ENCODE measurements at regions not wholly inside any gene's neighbourhood (a gene's known extent, or its start where the extent isn't known, plus 50 kb on each side); places are given as distances from the start of the nearest gene placed in this dataset.
"Not testable (repeated sequence)": the region's sequence is repeated elsewhere in the genome, so short reads cannot be mapped to it uniquely, and the experiment has no call there.

DNA sequence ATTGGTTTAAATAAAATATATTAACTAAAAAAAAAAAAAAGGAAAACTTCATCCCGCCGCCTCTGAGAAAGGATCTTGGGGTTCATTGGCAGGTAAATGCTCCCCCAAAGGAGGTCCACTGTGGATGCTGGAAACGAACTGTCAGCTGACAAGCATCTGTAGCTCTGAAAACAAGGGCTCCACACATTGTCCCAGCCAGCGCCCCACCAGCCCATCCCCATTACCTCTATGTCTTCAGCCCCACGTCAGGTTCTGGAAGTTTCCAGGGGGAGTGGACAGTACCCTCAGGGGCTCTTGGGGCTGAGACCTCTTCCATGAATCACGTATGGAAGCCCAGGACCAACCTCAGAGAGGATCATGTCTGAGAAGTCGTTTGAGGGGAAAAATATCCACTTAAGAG is 66.4 kb upstream of the WNT7B start:
- Histone ChIP-seq H3K27ac (ENCODE audit: low read length) (no peak overlapping the region), H3K4me1 (ENCODE audit: control insufficient read depth, low read depth, low read length) (peaks cover 10% of the 10 kb centered on the region)

DNA sequence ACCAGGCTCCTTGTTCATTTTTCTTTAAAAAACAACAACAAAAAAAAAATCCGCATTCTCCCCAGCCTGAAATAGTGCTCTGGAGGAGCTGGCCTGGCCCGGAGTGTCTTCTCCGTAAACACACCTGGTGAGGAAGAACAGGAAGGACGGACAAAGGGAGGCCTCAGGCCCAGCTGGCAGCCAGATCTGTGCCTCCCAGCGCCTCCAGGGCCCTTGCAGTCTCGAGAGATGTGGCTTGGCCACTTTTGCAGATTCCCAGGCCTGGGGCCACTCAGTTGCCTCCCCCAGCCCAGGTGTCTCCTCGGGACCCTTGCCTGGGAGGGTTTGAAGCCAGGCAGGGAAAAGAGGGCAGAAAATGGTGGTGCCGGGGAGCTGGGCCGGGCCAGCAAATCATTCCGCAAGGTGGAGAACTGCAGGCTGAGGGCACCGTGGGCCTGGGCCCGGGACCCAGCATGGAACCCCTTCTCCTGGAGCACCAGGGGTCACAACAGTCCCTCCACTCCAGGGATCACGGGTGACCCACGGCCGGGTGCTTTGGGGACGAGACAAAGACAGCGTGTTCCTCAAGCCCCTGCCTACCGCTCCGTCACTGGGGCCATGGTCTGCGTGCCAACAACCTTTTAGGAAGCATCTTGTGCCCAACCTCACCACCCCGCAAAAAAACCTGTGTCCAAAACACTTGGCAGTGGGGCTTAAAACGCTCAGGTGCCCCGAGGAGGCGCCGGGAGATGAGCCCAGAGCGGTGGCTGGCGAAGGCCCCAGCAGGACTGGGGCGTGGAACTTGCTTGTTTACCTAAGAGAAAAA is 67.1 kb upstream of the WNT7B start:
- H3K4me3 ChIP-seq (ENCODE audit: low read length): peak overlapping the region; percentile 56
- H3K9me3 ChIP-seq (ENCODE audit: control insufficient read depth, low read depth, low read length): no peaks in the 10 kb centered on the region
- H3K9ac ChIP-seq (ENCODE audit: low read length): no peak overlapping the region
- H3K27ac ChIP-seq (ENCODE audit: low read length): no peak overlapping the region
- H3K36me3 ChIP-seq (ENCODE audit: control insufficient read depth, low read depth, low read length): no peaks in the 10 kb centered on the region
- H3K27me3 ChIP-seq (ENCODE audit: control insufficient read depth, insufficient read depth, low read length): peaks cover 41% of the 10 kb centered on the region
- peaks cover 10% of the 10 kb centered on the region for H3K4me1 ChIP-seq (ENCODE audit: control insufficient read depth, low read depth, low read length)

More for the DNA sequence above, 66.4 kb upstream of the WNT7B start:
- Histone ChIP-seq H3K27me3 (ENCODE audit: control insufficient read depth, insufficient read depth, low read length) (peaks cover 41% of the 10 kb centered on the region), H3K9me3 (ENCODE audit: control insufficient read depth, low read depth, low read length) (no peaks in the 10 kb centered on the region), H3K36me3 (ENCODE audit: control insufficient read depth, low read depth, low read length) (no peaks in the 10 kb centered on the region), H3K9ac (ENCODE audit: low read length) (no peak overlapping the region), H3K4me3 (ENCODE audit: low read length) (no peak overlapping the region)

DNA sequence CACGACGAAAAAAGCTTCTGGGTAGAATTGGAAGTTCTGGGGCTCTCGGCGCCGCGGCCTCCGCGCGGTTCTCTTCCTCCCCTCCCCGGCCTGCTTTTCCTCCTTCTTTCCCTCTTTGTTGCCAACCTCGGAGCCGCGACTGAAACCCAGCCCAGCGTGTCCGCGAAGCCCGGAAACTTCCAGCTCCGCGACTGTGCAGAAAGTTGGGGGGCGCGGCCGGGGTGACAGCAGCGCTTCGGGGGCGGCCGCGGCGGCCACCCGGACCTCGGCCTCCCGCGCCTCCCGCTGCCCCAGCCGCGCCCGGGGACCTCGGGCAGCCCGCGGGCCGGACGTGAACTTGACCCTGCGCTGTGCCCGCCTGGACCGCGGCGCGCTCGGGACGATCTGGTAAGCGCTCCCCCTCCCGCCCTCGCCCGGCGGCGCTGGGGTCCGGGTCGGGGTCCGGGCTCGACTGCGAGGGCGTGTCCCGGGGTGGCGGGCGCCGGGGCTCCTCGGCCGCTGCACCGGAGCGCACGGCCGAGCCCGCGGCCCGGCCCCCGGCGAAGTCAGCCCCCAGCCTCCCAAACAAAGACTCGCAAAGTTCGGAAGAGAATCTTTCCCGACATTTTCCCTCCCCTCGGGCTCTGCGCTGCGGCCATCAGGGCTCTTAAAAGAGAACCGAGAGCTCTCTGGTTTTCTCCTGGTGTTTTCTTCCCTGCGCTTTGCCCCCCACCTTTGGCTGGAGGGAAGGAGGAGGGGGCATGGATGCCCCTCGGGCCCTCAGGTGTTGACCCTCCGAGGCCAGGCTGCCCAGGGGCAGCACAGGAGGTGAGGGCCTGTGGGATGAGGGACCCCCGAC is 67.9 kb upstream of the WNT7B start:
- Histone ChIP-seq H3K9me3 (ENCODE audit: control insufficient read depth, low read depth, low read length) (no peaks in the 10 kb centered on the region), H3K4me1 (ENCODE audit: control insufficient read depth, low read depth, low read length) (peaks cover 10% of the 10 kb centered on the region), H3K27me3 (ENCODE audit: control insufficient read depth, insufficient read depth, low read length) (peaks cover 41% of the 10 kb centered on the region), H3K4me3 (ENCODE audit: low read length) (peak overlapping the region; percentile 56), H3K36me3 (ENCODE audit: control insufficient read depth, low read depth, low read length) (no peaks in the 10 kb centered on the region), H3K9ac (ENCODE audit: low read length) (no peak overlapping the region), H3K27ac (ENCODE audit: low read length) (no peak overlapping the region)

DNA sequence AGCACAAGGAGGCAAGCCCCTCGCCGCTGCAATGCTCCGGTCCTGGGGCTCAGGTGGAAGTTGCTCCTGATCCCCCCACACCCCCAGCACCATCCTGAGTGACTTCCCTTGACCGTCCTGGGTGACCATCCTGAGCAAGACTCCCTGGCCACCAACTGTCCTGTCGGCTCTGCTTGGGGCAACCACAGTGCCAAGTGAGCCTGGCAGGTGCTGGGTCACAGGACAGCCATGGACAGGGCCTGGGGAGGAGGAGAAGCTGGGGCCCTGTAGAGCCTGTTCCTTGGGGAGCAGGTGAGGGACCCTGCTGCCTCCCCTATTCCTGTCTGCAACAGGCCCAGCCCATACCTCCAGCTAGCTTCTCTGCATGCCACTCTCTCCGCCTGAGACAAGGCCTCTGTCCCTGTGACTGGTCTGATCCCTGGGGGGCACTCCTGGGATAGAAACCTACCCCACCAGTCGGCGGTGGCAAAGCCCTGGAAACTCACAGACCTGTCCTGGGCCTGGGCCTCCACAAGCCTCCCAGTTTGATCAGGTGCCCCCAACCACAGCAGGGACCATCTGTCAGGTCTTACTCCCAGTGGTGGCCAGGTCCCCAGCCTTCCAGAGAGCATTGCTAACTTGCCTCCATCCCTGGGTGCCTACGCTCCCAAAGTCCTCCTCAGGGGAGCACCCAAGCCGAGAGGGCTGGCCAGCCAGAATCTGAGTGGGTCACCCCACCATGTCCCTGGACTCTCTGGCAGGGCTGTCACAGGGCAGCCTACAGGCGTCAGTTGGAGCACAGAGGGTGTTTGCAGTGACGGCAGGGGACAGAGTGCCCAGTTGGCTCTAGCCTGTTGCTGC is 68.7 kb upstream of the WNT7B start:
- Histone ChIP-seq H3K4me3 (ENCODE audit: low read length) (peak overlapping the region; percentile 56), H3K9me3 (ENCODE audit: control insufficient read depth, low read depth, low read length) (no peaks in the 10 kb centered on the region), H3K36me3 (ENCODE audit: control insufficient read depth, low read depth, low read length) (no peaks in the 10 kb centered on the region), H3K27me3 (ENCODE audit: control insufficient read depth, insufficient read depth, low read length) (peaks cover 41% of the 10 kb centered on the region), H3K9ac (ENCODE audit: low read length) (no peak overlapping the region), H3K27ac (ENCODE audit: low read length) (no peak overlapping the region), H3K4me1 (ENCODE audit: control insufficient read depth, low read depth, low read length) (peaks cover 10% of the 10 kb centered on the region)

DNA sequence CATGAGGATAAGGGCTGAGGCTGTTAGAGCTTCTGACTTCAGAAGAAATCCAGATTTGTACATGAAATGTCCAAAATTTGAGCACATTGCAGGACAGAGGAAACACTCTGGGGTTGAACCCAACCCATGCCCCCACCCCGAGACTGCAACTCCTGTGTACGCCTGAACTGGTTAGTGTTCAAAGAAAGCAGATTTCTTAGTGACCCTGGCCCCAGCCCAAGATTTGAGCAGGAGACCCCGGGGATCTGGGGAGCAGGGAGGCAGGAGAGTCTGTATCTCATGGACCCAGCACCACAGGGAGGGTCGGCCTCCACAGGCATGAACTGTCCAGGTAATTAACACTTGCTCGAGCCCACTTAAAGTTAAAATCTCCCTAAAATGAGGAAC is 69.3 kb upstream of the WNT7B start:
- Histone ChIP-seq H3K9ac (ENCODE audit: low read length) (no peak overlapping the region), H3K27ac (ENCODE audit: low read length) (no peak overlapping the region), H3K36me3 (ENCODE audit: control insufficient read depth, low read depth, low read length) (no peaks in the 10 kb centered on the region), H3K4me3 (ENCODE audit: low read length) (no peak overlapping the region), H3K27me3 (ENCODE audit: control insufficient read depth, insufficient read depth, low read length) (peaks cover 41% of the 10 kb centered on the region), H3K4me1 (ENCODE audit: control insufficient read depth, low read depth, low read length) (peaks cover 10% of the 10 kb centered on the region), H3K9me3 (ENCODE audit: control insufficient read depth, low read depth, low read length) (no peaks in the 10 kb centered on the region)

DNA sequence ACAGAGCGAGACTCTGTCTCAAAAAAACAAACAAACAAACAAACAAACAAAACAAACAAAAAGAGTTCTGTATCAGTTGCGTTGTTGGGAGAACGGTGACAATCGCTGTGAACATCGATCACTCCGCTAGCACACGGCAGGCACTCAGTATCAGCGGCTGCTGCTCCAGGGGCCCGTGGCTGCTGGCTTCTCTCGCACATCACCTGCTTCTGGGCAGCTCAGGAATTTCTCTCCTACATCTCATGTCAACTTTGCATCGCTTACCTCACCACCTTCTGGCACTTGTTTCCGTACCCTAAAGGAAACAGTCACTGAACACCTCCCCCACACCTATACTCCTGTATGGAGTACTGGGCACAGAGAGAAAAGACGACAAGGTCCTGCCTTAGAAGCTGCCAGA is 70.3 kb upstream of the WNT7B start:
- Histone ChIP-seq H3K27ac (ENCODE audit: low read length) (no peak overlapping the region), H3K36me3 (ENCODE audit: control insufficient read depth, low read depth, low read length) (no peaks in the 10 kb centered on the region), H3K9me3 (ENCODE audit: control insufficient read depth, low read depth, low read length) (no peaks in the 10 kb centered on the region), H3K9ac (ENCODE audit: low read length) (no peak overlapping the region), H3K4me3 (ENCODE audit: low read length) (no peak overlapping the region), H3K4me1 (ENCODE audit: control insufficient read depth, low read depth, low read length) (peaks cover 10% of the 10 kb centered on the region), H3K27me3 (ENCODE audit: control insufficient read depth, insufficient read depth, low read length) (peaks cover 41% of the 10 kb centered on the region)

DNA sequence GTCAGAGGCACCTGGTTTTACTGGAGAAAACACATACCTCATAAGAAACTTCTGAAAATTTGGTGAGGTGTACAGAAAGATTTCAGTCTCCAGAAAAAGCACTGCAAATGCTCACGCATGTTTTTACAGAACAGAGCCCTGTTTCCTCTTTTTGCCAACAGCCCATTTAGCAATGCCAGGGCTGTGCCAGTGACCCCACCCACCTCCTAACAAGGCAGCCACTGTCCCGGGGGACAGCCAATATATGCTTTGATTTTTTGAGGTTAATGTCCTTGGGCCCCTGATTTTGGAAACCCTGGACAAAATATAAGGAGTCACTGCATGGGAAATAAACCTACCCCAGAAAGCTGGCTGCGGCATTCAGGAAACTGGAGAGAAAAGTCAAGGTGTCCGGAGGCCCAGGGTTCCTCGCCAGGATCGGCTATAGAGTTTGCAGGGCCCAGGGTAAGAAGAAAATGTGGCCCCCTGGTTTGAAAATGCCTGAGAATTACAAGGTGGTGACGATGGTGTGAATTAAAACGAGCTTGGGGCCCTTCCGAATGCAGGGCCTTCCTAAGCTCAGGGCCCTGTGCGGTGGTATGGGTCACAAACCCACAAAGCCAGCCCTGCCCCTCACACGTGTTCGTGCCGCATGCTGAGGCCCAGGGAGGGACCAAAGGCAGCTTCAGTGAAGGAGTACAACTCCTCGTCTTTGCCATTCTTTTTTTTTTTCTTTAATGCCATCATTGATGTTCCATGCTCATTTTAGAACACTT is 71.1 kb upstream of the WNT7B start:
- Histone ChIP-seq H3K27ac (ENCODE audit: low read length) (no peak overlapping the region), H3K4me3 (ENCODE audit: low read length) (no peak overlapping the region), H3K9me3 (ENCODE audit: control insufficient read depth, low read depth, low read length) (no peaks in the 10 kb centered on the region), H3K27me3 (ENCODE audit: control insufficient read depth, insufficient read depth, low read length) (peaks cover 41% of the 10 kb centered on the region), H3K4me1 (ENCODE audit: control insufficient read depth, low read depth, low read length) (peaks cover 10% of the 10 kb centered on the region), H3K9ac (ENCODE audit: low read length) (no peak overlapping the region), H3K36me3 (ENCODE audit: control insufficient read depth, low read depth, low read length) (no peaks in the 10 kb centered on the region)

DNA sequence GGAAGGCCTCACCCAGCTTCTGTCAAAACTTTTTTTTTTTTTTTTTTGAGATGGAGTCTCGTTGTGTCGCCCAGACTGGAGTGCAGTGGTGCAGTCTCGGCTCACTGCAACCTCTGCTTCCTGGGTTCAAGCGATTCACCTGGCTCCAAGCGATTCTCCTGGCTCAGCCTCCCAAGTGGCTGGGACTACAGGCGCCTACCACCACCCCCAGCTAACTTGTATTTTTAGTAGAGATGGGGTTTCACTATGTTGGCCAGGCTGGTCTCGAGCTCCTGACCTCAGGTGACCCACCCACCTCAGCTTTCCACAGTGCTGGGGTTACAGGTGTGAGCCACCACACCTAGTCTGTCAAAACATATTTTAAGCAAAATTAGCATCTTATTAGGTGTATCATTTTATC is 71.7 kb upstream of the WNT7B start:
- H3K27me3 ChIP-seq (ENCODE audit: control insufficient read depth, insufficient read depth, low read length): peaks cover 37% of the 10 kb centered on the region
- not testable (repeated sequence) for H3K9me3 ChIP-seq (ENCODE audit: control insufficient read depth, low read depth, low read length); H3K9ac ChIP-seq (ENCODE audit: low read length); H3K27ac ChIP-seq (ENCODE audit: low read length); H3K4me1 ChIP-seq (ENCODE audit: control insufficient read depth, low read depth, low read length); H3K4me3 ChIP-seq (ENCODE audit: low read length); H3K36me3 ChIP-seq (ENCODE audit: control insufficient read depth, low read depth, low read length)

DNA sequence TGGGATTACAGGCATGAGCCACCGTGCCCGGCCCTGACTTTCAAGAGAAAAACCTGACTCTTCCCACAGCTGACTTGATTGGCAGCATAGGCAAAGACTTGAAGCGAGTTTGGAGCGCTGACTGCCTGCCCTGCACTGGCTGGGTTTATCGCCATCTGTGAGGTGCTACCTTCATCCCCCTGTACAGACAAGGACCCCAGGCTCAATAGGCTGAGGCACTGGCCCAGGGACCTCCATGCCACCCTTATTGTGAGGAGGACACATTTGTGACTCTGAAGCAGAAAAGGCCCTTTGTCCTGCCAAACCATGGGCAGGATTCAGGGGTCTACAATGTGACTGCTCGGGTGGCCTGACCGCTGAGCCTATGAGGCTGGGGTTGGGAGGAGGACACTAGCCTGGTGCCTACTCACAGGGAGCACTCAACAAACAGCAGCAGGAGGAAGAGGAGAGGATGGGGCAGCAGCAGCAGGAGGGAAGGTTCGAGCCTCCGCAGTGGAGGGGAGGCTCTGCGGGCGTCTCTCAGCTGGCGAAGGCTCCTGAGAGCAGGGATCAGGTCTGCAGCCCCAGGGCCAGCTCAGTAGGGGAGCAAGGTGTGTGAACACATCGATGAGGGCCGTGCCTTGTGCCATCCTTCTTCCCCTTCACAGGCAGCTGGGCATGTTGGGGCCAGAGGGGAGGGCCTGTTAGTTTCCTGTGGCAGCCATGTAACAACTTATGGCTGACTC is 72.9 kb upstream of the WNT7B start:
- Histone ChIP-seq H3K36me3 (ENCODE audit: control insufficient read depth, low read depth, low read length) (no peaks in the 10 kb centered on the region), H3K9me3 (ENCODE audit: control insufficient read depth, low read depth, low read length) (no peaks in the 10 kb centered on the region), H3K9ac (ENCODE audit: low read length) (no peak overlapping the region), H3K4me3 (ENCODE audit: low read length) (no peak overlapping the region), H3K27me3 (ENCODE audit: control insufficient read depth, insufficient read depth, low read length) (peaks cover 24% of the 10 kb centered on the region), H3K27ac (ENCODE audit: low read length) (no peak overlapping the region), H3K4me1 (ENCODE audit: control insufficient read depth, low read depth, low read length) (no peaks in the 10 kb centered on the region)

DNA sequence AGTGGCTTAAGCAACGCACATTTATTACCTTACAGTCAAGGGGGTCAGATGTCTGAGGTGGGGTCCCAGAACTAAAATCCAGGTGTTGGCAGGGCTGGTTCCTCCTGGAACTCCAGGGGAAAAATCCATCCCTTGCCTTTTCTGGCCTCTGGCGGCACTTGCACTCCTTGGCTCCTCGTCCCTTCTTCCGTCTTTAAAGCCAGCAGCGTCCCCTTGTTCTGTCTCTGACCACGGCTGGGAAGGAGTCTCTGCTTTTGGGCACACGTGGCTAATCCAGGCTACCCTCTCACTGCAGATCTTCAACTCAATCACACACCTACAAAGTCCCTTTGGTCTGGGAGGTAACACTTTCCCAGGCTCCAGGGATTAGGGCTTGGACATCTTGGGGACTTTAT is 73.5 kb upstream of the WNT7B start:
- Histone ChIP-seq H3K9me3 (ENCODE audit: control insufficient read depth, low read depth, low read length) (no peaks in the 10 kb centered on the region), H3K27me3 (ENCODE audit: control insufficient read depth, insufficient read depth, low read length) (peaks cover 19% of the 10 kb centered on the region), H3K36me3 (ENCODE audit: control insufficient read depth, low read depth, low read length) (no peaks in the 10 kb centered on the region), H3K9ac (ENCODE audit: low read length) (no peak overlapping the region), H3K4me1 (ENCODE audit: control insufficient read depth, low read depth, low read length) (no peaks in the 10 kb centered on the region), H3K4me3 (ENCODE audit: low read length) (no peak overlapping the region), H3K27ac (ENCODE audit: low read length) (no peak overlapping the region)
